ENCODE measurements at regions not wholly inside any gene's neighbourhood (a gene's known extent, or its start where the extent isn't known, plus 50 kb on each side); places are given as distances from the start of the nearest gene placed in this dataset.

- H3K4me2 ChIP-seq (ENCODE audit: insufficient read depth in 1 of 2, low read depth in 2 of 2, low read length in 2 of 2), result no peak overlapping the region
- H3K36me3 ChIP-seq (ENCODE audit: control insufficient read depth in 2 of 4, insufficient read depth in 4 of 4, low read length in 3 of 4), result no peaks in the 10 kb centered on the region
- no peak overlapping the region for H3K18ac ChIP-seq (ENCODE audit: extremely low read depth, low read length)
- no peak overlapping the region for H2BK5ac ChIP-seq (ENCODE audit: low read depth, low read length)
- FAIRE-seq, result no peak
- H3K23me2 ChIP-seq (ENCODE audit: low read depth, low read length), result peaks cover 1% of the 10 kb centered on the region; the same call in 1 of the 2 replicates
- no peaks in the 10 kb centered on the region for H3K27me3 ChIP-seq (replicated peaks in 1 of 4; ENCODE audit: control insufficient read depth in 3 of 4, extremely low read depth in 1 of 4, insufficient read depth in 3 of 4, low read length in 3 of 4)
- no peak overlapping the region for H3K23ac ChIP-seq (ENCODE audit: insufficient read length)
- TF ChIP-seq HDAC6 (IDR thresholded peaks at IDR 0.05; ENCODE audit: low read depth, low read length) (no peak), RAD21 (IDR thresholded peaks at IDR 0.05 in 1 of 2, conservative IDR thresholded peaks at IDR 0.05 in 1 of 2; ENCODE audit: low read depth in 2 of 2, low read length in 2 of 2) (no peak), E2F6 (IDR thresholded peaks at IDR 0.05) (no peak), GTF2F1 (IDR thresholded peaks at IDR 0.05; ENCODE audit: borderline replicate concordance, low read depth, low read length) (no peak), ZNF274 (IDR thresholded peaks at IDR 0.05; ENCODE audit: borderline replicate concordance, extremely low read depth, low read length) (no peak), NRF1 (IDR thresholded peaks at IDR 0.05; ENCODE audit: low read depth, low read length) (no peak), KDM5A (IDR thresholded peaks at IDR 0.05; ENCODE audit: low read length) (no peak), BCL11A (IDR thresholded peaks at IDR 0.05; ENCODE audit: low read depth in 2 of 2, low read length in 2 of 2) (no peak), POLR2A (IDR thresholded peaks at IDR 0.05; ENCODE audit: control extremely low read depth in 1 of 2, low read depth in 2 of 2, low read length in 2 of 2) (no peak), CREB1 (IDR thresholded peaks at IDR 0.05) (no peak)
- no peak overlapping the region for H3K27ac ChIP-seq (ENCODE audit: low read depth, low read length)
- 93% methylated on average over 3 of the region's 3 CpGs; no CpG with 5 or more reads in 1 of the 2 experiments for WGBS, 2 experiments (ENCODE audit: extremely low coverage in 1 of 2, insufficient coverage in 1 of 2, insufficient read length in 1 of 2, insufficient replicate concordance in 2 of 2, low coverage in 1 of 2, low lambda C conversion rate in 2 of 2, missing lambda C conversion rate in 1 of 2)
- no peaks in the 10 kb centered on the region for H3K79me1 ChIP-seq (ENCODE audit: low read depth, low read length)
- H4K5ac ChIP-seq (ENCODE audit: insufficient read length, low read depth, low read length), result no peak overlapping the region
- ChIA-PET POLR2A (ENCODE audit: partially characterized antibody) (interaction anchor here (0.7 to 1.0 kb wide), 3 partner anchors 15 to 21 kb away, joined by 3 read pairs; no protein-coding TSS in a partner anchor), CTCF (ENCODE audit: partially characterized antibody) (interaction anchor here (1.5 kb wide), 1 partner anchor 35 kb away, joined by 3 read pairs; no protein-coding TSS in a partner anchor)
- H3K9me3 ChIP-seq (ENCODE audit: insufficient read depth in 2 of 2, low read depth in 1 of 2, low read length in 1 of 2), result no peaks in the 10 kb centered on the region
- H3K4me1 ChIP-seq (replicated peaks in 1 of 4; ENCODE audit: control insufficient read depth in 3 of 4, insufficient read depth in 4 of 4, low read length in 3 of 4), result peaks cover 0 to 9% (median 2%) of the 10 kb centered on the region in 4 experiments; a peak in 3 of 7 replicates
- no peak overlapping the region for H2BK120ac ChIP-seq (replicated peaks; ENCODE audit: low read depth, low read length)
- no peak overlapping the region for H4K91ac ChIP-seq (replicated peaks; ENCODE audit: insufficient read length, low read length)
- H3K79me2 ChIP-seq (ENCODE audit: control insufficient read depth in 1 of 2, insufficient read depth in 2 of 2, low read length in 2 of 2), result no peaks in the 10 kb centered on the region
- no peaks in the 10 kb centered on the region for H4K20me1 ChIP-seq (replicated peaks in 1 of 2; ENCODE audit: control insufficient read depth in 1 of 2, insufficient read depth in 2 of 2, low read length in 2 of 2)
- 0 out of 2 replicates have a peak overlapping the region, but pooled peaks have one; percentile 14 for H2BK20ac ChIP-seq (ENCODE audit: low read length)
- peak overlapping the region; percentile 55; the same call in 1 of the 2 replicates for H2BK12ac ChIP-seq (ENCODE audit: low read depth, low read length)
- H2AFZ ChIP-seq (ENCODE audit: low read length), result peak overlapping the region; percentile 58; the same call in 1 of the 2 replicates
- no peak overlapping the region for H2AK5ac ChIP-seq (ENCODE audit: low read depth, low read length)
- H3K4ac ChIP-seq (replicated peaks; ENCODE audit: insufficient read length, low read depth, low read length), result no peak overlapping the region
- no peak overlapping the region for H3K14ac ChIP-seq (ENCODE audit: insufficient read length)
- no peak overlapping the region for H3K4me3 ChIP-seq (ENCODE audit: extremely low read depth in 1 of 4, insufficient read depth in 2 of 4, low read depth in 3 of 4, low read length in 4 of 4)
- no peak overlapping the region for H3K56ac ChIP-seq (replicated peaks; ENCODE audit: insufficient read length, low read depth, low read length)
- H3K9ac ChIP-seq (replicated peaks in 1 of 4; ENCODE audit: extremely low read depth in 1 of 4, low read depth in 3 of 4, low read length in 3 of 4), result no peak overlapping the region
- no peak for DNase-seq (ENCODE audit: low read depth in 1 of 2, low spot score in 2 of 2)
- H2BK15ac ChIP-seq (ENCODE audit: low read length), result peak overlapping the region; percentile 49
- no peak overlapping the region for H4K8ac ChIP-seq (ENCODE audit: extremely low read depth, insufficient read depth, low read length)
Measured at GRCh38 chr20:17852323-17852722, 116.3 kb downstream of the SNX5 start.

Data from H1 (cell line).